Transverse colon (tissue), 4 donors: ENCODE measurements at regions not wholly inside any gene's neighbourhood (a gene's known extent, or its start where the extent isn't known, plus 50 kb on each side); places are given as distances from the start of the nearest gene placed in this dataset.

Experiments used
- DNase-seq: peaks from one replicate; pipeline ENCODE4 v3.0.0-alpha.2; 2019
- H3K27ac ChIP-seq, 4 donors: fragments of 200-600 bp; sonication (generic); 2 replicates each; pipeline ENCODE4 v1.5.1; 2016 to 2018; ENCODE audit warnings: inconsistent platforms in 4 of 4
- H3K27me3 ChIP-seq: fragments of 200-600 bp; sonication (generic); 2 replicates; pipeline ENCODE4 v1.5.1; 2017; ENCODE audit warnings: inconsistent platforms
- H3K36me3 ChIP-seq, 4 donors: fragments of 200-600 bp; sonication (generic); 2 replicates each; pipeline ENCODE4 v1.5.1; 2017 to 2019; ENCODE audit warnings: inconsistent platforms in 4 of 4
- H3K4me1 ChIP-seq, 4 donors: fragments of 200-600 bp; sonication (generic); 2 replicates each; pipeline ENCODE4 v1.5.1; 2017 to 2020; ENCODE audit warnings: inconsistent platforms in 4 of 4
- H3K4me3 ChIP-seq, 4 donors: fragments of 200-600 bp; sonication (generic); 1 replicate in 1 of 4; 2 replicates in 3 of 4; pipeline versions ENCODE4 v1.5.1 to v1.6.1; 2017 to 2019; ENCODE audit warnings: inconsistent platforms in 4 of 4
- H3K9me3 ChIP-seq, 2 donors: fragments of 200-600 bp; sonication (generic); 2 replicates each; pipeline ENCODE4 v1.5.1; 2017 to 2019; ENCODE audit warnings: inconsistent platforms in 2 of 2
- CTCF ChIP-seq, 5 experiments: fragments of 200-600 bp in 3 of 5; fragments of 450-650 bp in 2 of 5; sonication (generic) in 3 of 5; IDR thresholded peaks; 1 replicate in 2 of 5; 2 replicates in 3 of 5; pipeline ENCODE4 v1.5.1; 2016 to 2017; ENCODE audit warnings: antibody characterized with exemption in 5 of 5, inconsistent platforms in 3 of 5, mild to moderate bottlenecking in 2 of 5, moderate library complexity in 1 of 5
- EP300 ChIP-seq: sonication (generic); formaldehyde crosslinking; IDR thresholded peaks from one replicate; pipeline ENCODE4 v1.6.1; 2017; ENCODE audit warnings: antibody characterized with exemption, low read depth
- POLR2A ChIP-seq: fragments of 450-650 bp; IDR thresholded peaks from one replicate; pipeline ENCODE4 v1.6.1; 2016; ENCODE audit warnings: antibody characterized with exemption, mild to moderate bottlenecking, moderate library complexity
- POLR2AphosphoS5 ChIP-seq, 3 donors: sonication (generic); formaldehyde crosslinking; IDR thresholded peaks; one replicate each; pipeline ENCODE4 v1.6.1; 2016; ENCODE audit warnings: antibody characterized with exemption in 3 of 3
- WGBS, 2 donors: methylation state at CpG; one replicate each; pipeline ENCODE4 v1.1.5; 2018; ENCODE audit warnings: low coverage in 1 of 2; 5-methylcytosine and 5-hydroxymethylcytosine counted together
- in situ Hi-C, 4 donors: fragments of 200-750 bp; cut with MboI; loops; one replicate each; pipeline versions ENCODE4 v1.15.0 to v1.15.1; 2017; ENCODE audit warnings: low sequenced_read_pairs in 3 of 4, low pct_ligation_motif_present in 1 of 4, low pct_unique_long_range_greater_than_20kb in 1 of 4
- intact Hi-C: fragments of 100-400 bp; cut with DNase I; formaldehyde crosslinking; loops from one replicate; pipeline ENCODE4 v1.15.1; 2023; ENCODE audit warnings: low total_unique reads

- H3K4me1 ChIP-seq, result peaks cover 0 to 35% (median 9%) of the 10 kb centered on the region in 4 donors
- no peaks in the 10 kb centered on the region for H3K36me3 ChIP-seq
- peak; percentile 40 for DNase-seq
- intact Hi-C loops, result loop anchor here (5.0 kb wide), 1 partner anchor 1240 kb away; no protein-coding TSS in a partner anchor
- TF ChIP-seq EP300 (no peak), POLR2A (no peak), CTCF (IDR thresholded peaks at IDR 0.05) (no peak), POLR2AphosphoS5 (IDR thresholded peaks at IDR 0.05) (no peak)
- in situ Hi-C loops, result no loop called here
- H3K27me3 ChIP-seq, result no peaks in the 10 kb centered on the region
- peak overlapping the region in 3 of 4 donors; percentile 32 to 45 (median 41) for H3K27ac ChIP-seq
- no peak overlapping the region for H3K4me3 ChIP-seq
- H3K9me3 ChIP-seq, result no peaks in the 10 kb centered on the region
These were observed 254.9 kb upstream of the TMEM132C start for GRCh38 chr12:128012110-128012509.

- Histone ChIP-seq H3K27me3 (no peaks in the 10 kb centered on the region), H3K9me3 (no peaks in the 10 kb centered on the region), H3K27ac (peak overlapping the region; percentile 78 to 84 (median 81)), H3K36me3 (no peaks in the 10 kb centered on the region), H3K4me3 (no peak overlapping the region), H3K4me1 (peaks cover 0 to 35% (median 9%) of the 10 kb centered on the region in 4 donors)
- in situ Hi-C loops (no loop called here), intact Hi-C loops (no loop called here)
- WGBS, 2 donors, result 38 to 39% methylated on average over 3 of the region's 3 CpGs
- DNase-seq, result peak; percentile 39
- no peak for TF ChIP-seq POLR2A
- peak; percentile 64 for TF ChIP-seq EP300
- peak in 1 of 3 donors; percentile 51 for TF ChIP-seq POLR2AphosphoS5 (IDR thresholded peaks at IDR 0.05)
These were observed 251.7 kb upstream of the TMEM132C start for GRCh38 chr12:128015276-128015675.

- no peak for DNase-seq
- intact Hi-C loops (no loop called here), in situ Hi-C loops (no loop called here)
- Histone ChIP-seq H3K36me3 (no peaks in the 10 kb centered on the region), H3K27me3 (no peaks in the 10 kb centered on the region), H3K9me3 (no peaks in the 10 kb centered on the region), H3K4me1 (peaks cover 0 to 21% (median 9%) of the 10 kb centered on the region in 4 donors), H3K27ac (no peak overlapping the region), H3K4me3 (no peak overlapping the region)
- WGBS, 2 donors, result 76 to 89% methylated on average over 4 to 10 of the region's 10 CpGs
- TF ChIP-seq CTCF (IDR thresholded peaks at IDR 0.05) (no peak), EP300 (no peak), POLR2A (no peak), POLR2AphosphoS5 (IDR thresholded peaks at IDR 0.05) (no peak)
These were observed 248.9 kb upstream of the TMEM132C start for GRCh38 chr12:128018067-128018466.

GRCh38 chr12:128019996-128020544 lies 246.9 kb upstream of the TMEM132C start:
- H3K27ac ChIP-seq, result no peak overlapping the region
- TF ChIP-seq CTCF (IDR thresholded peaks at IDR 0.05) (no peak), EP300 (no peak), POLR2AphosphoS5 (IDR thresholded peaks at IDR 0.05) (no peak), POLR2A (no peak)
- 70 to 88% methylated on average over 4 to 9 of the region's 9 CpGs for WGBS, 2 donors
- DNase-seq, result no peak
- intact Hi-C loops (no loop called here), in situ Hi-C loops (no loop called here)
- peaks cover 0 to 12% (median 2%) of the 10 kb centered on the region in 4 donors for H3K4me1 ChIP-seq
- H3K36me3 ChIP-seq, result no peaks in the 10 kb centered on the region
- H3K9me3 ChIP-seq, result no peaks in the 10 kb centered on the region
- H3K27me3 ChIP-seq, result no peaks in the 10 kb centered on the region
- H3K4me3 ChIP-seq, result no peak overlapping the region

GRCh38 chr12:128021561-128021960 lies 245.4 kb upstream of the TMEM132C start:
- no peak for DNase-seq
- 43% methylated on average over 2 of the region's 2 CpGs; no CpG with 5 or more reads in 1 of the 2 donors for WGBS, 2 donors
- H3K4me3 ChIP-seq, result no peak overlapping the region
- no peak overlapping the region for H3K27ac ChIP-seq
- H3K27me3 ChIP-seq, result no peaks in the 10 kb centered on the region
- in situ Hi-C loops (no loop called here), intact Hi-C loops (no loop called here)
- H3K4me1 ChIP-seq, result peaks cover 0 to 12% (median 3%) of the 10 kb centered on the region in 4 donors
- no peaks in the 10 kb centered on the region for H3K36me3 ChIP-seq
- no peaks in the 10 kb centered on the region for H3K9me3 ChIP-seq
- TF ChIP-seq POLR2A, result no peak
- no peak for TF ChIP-seq EP300
- no peak for TF ChIP-seq POLR2AphosphoS5 (IDR thresholded peaks at IDR 0.05)
- no peak for TF ChIP-seq CTCF (IDR thresholded peaks at IDR 0.05)
